ENCODE measurements at regions not wholly inside any gene's neighbourhood (a gene's known extent, or its start where the extent isn't known, plus 50 kb on each side); places are given as distances from the start of the nearest gene placed in this dataset.
"Not testable (repeated sequence)": the region's sequence is repeated elsewhere in the genome, so short reads cannot be mapped to it uniquely, and the experiment has no call there.

DNA sequence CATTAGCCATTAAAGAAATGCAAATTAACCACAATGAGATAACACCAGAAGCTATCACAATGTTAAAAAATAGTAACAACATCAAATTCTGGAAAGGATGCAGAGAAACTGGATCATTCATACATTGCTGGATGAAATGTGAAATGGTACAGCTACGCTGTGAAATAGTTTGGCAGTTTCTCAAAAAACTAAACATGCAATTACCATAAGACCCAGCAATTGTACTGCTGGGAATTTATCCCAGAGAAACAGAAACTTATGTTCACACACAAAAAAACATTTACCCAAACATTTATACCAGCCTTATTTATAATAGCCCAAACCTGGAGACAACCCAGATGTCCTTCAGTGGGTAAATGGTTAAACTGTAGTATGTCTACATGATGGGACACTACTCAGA, 592.9 kb downstream of the ZNF608 start:
- DNase-seq: no peak

DNA sequence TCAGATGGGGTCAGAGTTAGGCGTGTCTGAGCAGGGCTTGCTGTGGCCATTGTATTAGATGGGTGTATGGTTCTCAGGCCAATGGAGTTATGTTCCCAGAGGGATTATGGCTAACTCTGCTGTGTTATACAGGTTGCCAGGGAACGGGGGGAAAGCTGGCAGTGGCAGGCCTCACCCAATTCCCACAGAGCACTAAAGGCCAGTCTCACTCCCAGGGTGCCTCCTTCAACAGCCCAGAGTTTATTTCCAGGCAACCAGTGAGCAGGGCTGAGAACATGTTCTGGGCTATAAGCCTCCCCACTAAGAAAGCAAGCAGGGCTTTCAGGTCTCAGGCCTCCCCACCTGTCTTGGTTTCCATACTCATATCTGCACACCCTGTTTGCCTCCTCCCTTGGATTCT, 597.9 kb downstream of the ZNF608 start:
- DNase-seq: no peak

DNA sequence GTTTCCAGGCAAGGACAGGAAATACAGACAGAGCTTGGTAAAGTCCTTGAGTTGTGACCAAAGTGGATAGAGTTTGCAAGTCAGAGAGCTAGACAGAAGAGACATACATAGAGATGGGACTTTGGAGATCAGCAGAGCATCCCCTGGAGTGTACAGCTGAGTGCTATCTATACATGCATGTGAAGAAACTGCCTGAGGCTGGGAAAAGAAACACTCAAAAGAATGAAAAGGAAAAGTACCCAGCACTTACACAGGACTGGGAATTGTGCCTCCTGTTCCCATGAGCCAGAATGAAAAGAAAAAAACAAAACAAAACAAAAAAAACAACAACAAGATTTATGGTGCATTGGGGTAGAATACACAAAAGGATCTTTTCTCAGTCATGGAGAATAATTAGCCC, 606.4 kb downstream of the ZNF608 start:
- no peak for DNase-seq

DNA sequence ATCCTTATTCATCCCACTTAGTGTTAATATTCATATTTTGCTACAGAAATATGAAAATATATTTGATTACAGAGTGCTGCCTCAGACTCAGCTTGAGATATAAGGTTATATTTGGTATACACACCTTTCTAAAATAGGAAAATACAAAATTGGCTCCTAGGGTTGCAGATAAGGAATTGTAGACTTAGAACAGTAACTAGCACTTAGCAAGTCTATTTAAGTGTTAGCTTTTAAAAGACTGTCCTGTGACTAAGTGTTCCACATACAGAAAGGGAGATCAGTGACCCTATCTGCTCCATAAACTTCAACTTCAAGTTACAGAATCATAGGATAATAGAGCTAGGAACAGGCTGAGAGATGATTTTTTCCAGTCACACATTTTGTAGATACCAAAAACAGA, 607.0 kb downstream of the ZNF608 start:
- no peak for DNase-seq

- DNase-seq: no peak
Measured at GRCh38 chr5:124136609-124137008, 609.8 kb downstream of the ZNF608 start.

DNA sequence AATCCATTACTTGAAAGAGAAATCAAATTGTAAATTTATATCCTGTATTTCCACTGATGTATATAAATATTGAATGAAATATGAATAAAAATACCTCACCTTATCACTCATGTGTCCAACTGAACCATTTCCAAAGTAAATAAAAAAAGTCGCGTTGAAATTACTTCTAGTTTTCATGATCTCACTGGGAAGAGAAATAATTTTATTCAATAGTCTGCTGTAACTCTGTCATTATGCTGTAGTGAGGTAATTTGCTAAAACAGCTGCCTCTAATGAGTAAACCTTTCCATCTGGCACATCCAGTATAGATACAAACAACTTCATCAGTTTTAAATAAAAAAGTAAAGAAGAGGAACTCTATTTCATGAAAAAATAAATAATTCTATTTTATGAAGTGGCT, 611.5 kb downstream of the ZNF608 start:
- peak; percentile 19 for DNase-seq

DNA sequence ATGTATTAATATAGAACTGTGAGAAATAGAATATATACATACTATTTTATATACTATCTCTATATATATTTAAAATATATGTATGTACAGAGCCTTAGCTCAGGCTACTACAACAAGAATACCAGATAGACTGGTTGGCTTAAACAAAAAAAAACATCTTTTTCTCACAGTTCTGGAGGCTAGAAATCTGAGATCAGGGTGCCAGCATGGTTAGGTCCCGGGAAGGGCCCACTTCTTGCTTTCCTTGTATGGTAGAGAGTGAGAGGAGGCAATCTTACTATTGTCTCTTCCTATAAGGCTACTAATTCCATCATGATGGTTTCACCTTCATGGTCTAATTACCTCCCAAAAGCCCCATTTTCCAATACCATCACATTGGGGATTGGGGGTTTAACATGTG, 613.0 kb downstream of the ZNF608 start:
- no peak for DNase-seq

DNA sequence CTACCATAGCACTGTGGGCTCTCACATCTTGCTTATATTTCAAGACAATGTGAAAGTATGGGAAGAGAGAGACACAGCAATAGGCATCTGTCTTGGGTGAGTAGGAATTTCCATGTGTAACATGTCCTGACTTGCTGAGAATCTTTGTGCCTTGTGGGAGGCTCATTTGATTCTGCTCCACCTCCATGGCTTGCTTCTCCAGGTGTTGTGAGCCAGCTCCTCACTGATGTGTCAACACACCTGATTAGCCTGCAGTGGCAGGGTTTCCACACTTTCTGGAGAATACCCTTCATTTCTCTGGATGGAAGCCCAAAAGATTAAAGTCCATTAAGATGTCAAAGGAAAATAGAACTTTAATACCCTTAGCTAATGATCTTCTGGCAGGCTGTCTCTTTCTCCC, 613.6 kb downstream of the ZNF608 start:
- no peak for DNase-seq

DNA sequence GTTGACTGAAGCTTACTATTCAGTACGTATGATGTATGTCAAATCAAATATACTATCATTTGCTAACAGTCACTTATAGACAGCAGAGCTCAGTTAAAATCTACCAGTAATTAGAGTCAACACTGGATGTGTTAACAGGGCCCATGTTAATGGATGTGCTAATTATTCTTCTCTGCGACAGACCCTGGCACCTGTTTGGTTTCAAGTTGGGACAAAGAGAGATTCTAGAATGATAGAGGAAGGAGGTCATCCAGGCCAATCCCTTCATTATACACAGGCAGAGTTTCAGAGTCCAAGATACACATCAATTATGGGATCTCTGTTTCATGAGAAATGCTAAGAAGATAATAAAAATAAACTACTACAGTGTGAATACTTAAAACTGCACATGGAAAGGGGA, 615.0 kb downstream of the ZNF608 start:
- peak; percentile 8 for DNase-seq

DNA sequence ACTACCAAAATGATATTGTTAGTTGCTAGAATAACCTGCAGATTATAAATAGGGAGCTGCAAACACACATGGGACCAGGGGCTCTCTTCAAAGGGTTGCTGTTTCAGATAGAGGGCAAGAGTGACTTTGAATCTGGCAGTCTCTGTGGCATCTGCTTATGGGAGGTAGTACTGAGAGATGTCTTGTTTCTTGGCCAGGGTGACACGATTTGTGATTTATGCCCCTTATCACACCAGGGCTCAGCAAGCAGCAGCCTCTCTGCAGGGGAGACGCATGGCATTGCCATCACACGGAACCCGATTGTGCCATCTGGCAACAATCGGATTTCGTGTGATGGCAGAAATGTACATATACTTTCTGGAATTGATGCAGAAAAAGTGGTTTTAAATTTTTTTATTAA, 615.6 kb downstream of the ZNF608 start:
- peak; percentile 40 for DNase-seq

- no peak for DNase-seq
Measured at GRCh38 chr5:124128867-124129266, 616.9 kb downstream of the CSNK1G3 start.

DNA sequence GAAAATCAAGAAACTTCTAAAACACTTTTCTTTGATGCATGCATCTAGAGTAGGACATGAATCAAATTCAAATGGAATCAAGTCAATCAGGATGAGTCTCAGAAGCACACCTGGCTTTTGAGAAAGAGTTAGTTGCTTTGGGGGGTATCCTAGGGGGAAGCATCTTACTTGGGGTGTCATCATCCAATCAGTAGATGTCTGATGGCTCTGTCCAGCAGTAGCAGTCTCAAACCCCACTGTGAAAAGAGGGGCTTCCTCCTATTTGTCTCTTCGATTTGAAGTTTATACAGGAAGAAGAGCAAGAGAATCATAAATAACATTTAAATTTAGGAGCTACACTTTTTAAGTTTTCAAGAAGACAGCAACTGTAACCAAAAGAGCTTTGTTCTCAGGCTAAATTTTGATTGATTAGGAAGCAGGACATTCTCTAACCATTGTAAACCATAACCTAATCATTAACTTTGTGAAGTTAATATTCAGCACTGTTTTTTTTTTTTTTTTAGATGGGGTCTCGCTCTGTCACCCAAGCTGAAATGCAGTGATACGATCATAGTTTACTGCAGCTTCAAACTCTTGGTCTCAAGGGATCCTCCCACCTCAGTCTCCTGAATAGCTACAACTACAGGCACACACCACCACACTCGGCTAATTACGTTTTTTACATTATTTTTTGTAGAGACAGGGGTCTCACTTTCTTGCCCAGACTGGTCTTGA, 614.7 kb downstream of the CSNK1G3 start:
- no peak for DNase-seq

DNA sequence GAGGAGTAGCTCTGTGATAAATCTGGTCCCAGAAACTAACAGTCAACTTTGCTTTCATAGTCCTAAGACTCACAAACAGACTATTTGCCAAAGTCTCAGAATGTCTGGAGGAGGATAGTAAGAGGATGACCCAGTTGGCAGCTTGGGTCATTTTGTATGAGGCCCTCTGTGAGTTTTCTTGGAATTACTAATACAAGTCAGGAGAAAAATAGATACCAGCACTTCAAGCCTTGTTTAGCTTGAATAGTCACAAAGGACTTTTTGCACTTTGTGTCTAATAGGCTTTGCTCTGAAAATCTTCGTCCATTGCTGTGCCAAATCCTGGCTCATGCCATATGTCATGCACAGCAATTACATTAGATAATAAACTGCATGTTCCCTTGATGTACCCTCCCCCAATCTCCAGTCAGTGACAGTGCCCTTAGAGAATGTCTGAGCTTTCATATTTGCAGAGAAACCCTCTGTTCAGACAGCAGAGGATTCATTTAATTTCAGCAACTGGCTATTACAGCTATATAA, 612.8 kb downstream of the CSNK1G3 start:
- peak; percentile 84 for DNase-seq

DNA sequence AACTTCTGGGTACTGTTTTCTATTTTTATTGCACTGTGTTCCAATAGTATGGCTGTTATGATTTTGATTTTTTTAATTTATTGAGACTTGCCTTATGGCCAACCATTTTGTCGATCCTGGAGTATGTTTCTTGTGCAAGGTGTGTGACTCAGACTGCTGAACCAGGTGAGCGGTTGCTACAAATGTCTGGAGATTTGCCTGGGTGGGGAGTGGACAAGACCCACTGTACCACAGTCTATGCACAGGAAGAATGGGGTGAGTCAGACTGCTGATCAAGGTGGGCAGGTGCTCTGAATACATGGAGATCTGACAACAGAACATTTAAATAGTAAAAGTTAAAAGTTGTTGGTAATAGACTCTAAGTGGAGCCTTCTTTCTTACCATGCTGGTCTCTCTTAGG, 609.2 kb downstream of the CSNK1G3 start:
- no peak for DNase-seq

GRCh38 chr5:124114911-124115310, 602.9 kb downstream of the CSNK1G3 start:
- no peak for DNase-seq

DNA sequence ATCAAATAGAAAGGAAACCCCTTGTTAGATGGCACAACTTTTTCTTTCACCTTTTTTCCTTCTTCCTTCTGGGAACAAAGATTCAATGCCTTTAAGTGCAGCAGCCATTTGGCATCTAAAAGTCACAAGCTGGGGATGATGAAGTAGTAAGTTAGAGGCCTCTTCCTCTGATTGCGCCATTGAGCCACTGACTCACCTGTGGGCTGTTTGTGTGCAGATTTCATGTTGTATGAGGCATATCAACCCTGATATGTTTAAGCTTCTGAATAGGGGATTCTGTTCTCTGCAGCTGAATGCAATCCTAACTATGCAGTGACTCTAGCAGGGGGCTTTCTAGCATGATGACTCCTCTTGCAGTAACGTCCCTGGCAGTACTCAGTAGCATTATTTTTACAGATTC, 599.9 kb downstream of the CSNK1G3 start:
- DNase-seq: no peak

DNA sequence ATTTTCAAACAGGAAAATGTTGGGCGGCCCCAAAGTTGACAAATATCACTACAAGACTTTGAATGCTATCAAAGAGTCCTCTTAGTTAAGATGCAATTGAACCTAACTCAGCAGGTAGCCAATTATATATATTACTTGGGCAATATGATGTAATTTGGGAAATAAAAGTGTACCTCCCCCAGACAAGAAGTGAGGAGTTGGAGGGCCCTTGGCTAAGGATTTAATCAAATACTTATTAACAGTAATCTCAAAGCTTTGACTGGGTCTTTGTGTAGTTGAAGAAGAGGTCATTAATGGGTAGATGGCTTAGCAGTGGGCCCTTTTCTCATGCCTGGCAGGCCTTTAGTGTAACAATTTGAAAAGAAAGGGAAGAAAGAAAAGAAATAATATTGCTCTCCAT, 599.0 kb downstream of the CSNK1G3 start:
- no peak for DNase-seq

GRCh38 chr5:124105326-124105725, 593.3 kb downstream of the CSNK1G3 start:
- no peak for DNase-seq

DNA sequence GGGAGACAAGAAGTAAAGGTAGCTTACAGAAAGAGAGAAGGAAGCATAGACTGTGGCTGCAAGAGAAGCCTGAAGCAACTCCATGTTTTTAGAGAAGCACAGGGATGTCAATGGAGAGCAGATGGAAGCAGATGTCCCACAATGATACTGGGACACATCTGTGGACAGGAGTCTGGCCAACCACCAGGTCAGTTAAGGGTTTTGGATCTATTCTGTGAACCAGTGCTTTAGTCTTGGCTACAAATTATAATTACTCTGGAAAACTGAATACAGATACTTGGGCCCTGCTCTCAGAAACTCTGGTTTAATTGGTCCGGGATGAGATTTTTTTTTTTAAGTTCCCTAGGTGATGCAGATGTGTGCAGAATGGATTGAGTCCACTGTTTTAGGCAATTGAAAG, 592.8 kb downstream of the CSNK1G3 start:
- no peak for DNase-seq

DNA sequence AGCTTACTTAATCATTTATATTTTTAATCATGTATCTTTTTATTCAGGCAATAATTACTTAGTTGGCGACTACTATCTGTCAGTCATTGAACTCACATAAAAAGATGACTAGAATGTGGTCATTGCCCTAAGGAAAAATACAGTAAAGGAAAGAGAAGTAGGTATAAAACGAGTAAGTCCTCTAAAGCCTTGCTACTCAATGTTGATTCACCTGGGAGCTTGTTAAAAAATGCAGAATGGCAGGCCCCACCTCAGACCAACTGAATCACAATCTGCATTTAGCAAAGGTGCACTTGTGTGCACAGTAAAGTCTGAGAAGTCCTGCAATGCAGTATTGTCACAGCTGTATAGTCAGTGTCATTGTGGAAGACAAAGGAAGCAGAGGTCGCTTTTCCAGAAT, 592.4 kb downstream of the CSNK1G3 start:
- DNase-seq: no peak

GRCh38 chr5:124103671-124104070, 591.7 kb downstream of the CSNK1G3 start:
- DNase-seq: no peak

DNA sequence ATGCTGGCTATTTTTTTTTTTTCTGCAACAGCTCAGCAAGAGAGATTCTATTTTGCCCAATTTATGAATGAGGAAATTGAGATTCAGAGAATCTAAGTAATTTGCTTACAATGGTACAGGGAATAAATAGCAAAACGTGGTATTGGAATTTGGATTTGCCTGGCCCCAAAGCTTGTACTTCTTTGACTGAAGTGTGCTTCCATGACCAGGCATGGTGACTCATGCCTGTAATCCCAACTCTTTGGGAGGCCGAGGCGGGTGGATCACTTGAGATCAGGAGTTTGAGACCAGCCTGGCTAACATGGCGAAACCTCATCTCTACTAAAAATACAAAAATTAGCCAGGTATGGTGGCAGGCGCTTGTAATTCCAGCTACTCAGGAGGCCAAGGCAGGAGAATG, 591.1 kb downstream of the CSNK1G3 start:
- not testable (repeated sequence) for DNase-seq

DNA sequence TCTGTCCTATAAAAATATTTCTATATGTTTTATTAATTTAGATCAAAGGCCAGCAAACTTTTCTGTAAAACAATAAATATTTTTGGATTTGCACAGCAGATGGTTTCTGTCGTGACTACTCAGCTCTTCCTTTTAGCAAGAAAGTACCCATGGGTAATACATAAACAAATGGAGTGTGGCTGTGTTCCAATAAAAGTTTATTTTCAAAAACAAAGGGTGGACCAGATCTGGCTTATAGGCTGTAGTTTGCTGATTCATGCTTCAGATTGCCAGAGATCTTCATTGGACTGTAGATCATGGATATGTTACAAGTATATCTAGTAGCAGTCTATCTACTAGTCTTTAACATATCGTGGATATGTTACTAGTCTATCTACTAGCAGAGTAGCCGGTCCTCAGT, 590.5 kb downstream of the CSNK1G3 start:
- no peak for DNase-seq

DNA sequence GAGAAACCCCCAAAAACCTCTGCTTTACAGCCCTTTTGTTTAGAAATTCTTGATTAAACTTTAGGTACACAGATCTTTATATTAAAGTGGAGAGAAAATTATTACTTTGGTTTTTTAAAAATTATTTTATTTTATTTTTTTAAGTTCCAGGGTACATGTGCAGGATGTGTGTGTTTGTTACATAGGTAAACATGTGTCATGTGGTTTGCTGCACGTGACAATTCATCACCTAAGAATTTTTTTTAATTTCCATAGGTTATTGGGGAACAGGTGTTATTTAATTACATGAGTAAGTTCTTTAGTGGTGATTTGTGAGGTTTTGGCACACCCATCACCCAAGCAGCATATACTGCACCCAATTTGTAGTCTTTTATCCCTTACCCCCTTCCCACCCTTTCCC, 581.7 kb downstream of the CSNK1G3 start:
- no peak for DNase-seq

- DNase-seq: no peak
Measured at GRCh38 chr5:124090115-124090514, 578.1 kb downstream of the CSNK1G3 start.

Measured in NCI-H1694 treated with DMSO at 0.1 percent for 48 hours (cell line).